GM23338 (cell line): ENCODE measurements at regions not wholly inside any gene's neighbourhood (a gene's known extent, or its start where the extent isn't known, plus 50 kb on each side); places are given as distances from the start of the nearest gene placed in this dataset.

Experiments
- ATAC-seq: fragments of 200-7000 bp; cut with Tn5 transposase; 3 replicates; pipeline ENCODE4 v1.9.1; 2020
- DNase-seq: peaks from one replicate; pipeline ENCODE4 v3.0.0-alpha.2; 2015; ENCODE audit warnings: low spot score
- H2AFZ ChIP-seq: fragments of 200-600 bp; sonication (generic); 2 replicates; pipeline ENCODE4 v1.8.0; 2016; ENCODE audit warnings: antibody characterized with exemption, mild to moderate bottlenecking, moderate library complexity
- H3F3A ChIP-seq: fragments of 200-600 bp; sonication (generic); replicated peaks from 2 replicates; pipeline ENCODE4 v1.8.0; 2017; ENCODE audit warnings: antibody characterized with exemption, mixed run types, low read depth
- H3K27ac ChIP-seq: fragments of 200-600 bp; sonication (generic); 2 replicates; pipeline ENCODE4 v1.6.1; 2016; ENCODE audit warnings: low read depth
- H3K27me3 ChIP-seq: fragments of 200-600 bp; sonication (generic); 2 replicates; pipeline ENCODE4 v1.8.0; 2016; ENCODE audit warnings: mild to moderate bottlenecking, mixed run types, moderate library complexity; ENCODE audit not compliant: insufficient read depth
- H3K36me3 ChIP-seq: fragments of 200-600 bp; sonication (generic); 2 replicates; pipeline ENCODE4 v1.8.0; 2016; ENCODE audit warnings: mild to moderate bottlenecking; ENCODE audit not compliant: insufficient read depth
- H3K4me1 ChIP-seq: fragments of 200-600 bp; sonication (generic); 2 replicates; pipeline ENCODE4 v1.8.0; 2016; ENCODE audit warnings: mild to moderate bottlenecking, moderate library complexity; ENCODE audit not compliant: insufficient read depth
- H3K4me2 ChIP-seq: fragments of 200-600 bp; sonication (generic); 2 replicates; pipeline ENCODE4 v1.7.1; 2017; ENCODE audit warnings: mixed run types
- H3K4me3 ChIP-seq: fragments of 200-600 bp; sonication (generic); 2 replicates; pipeline ENCODE4 v1.6.1; 2016; ENCODE audit warnings: mixed run types
- H3K79me2 ChIP-seq: fragments of 200-600 bp; sonication (generic); replicated peaks from 2 replicates; pipeline ENCODE4 v1.8.0; 2017; ENCODE audit warnings: mild to moderate bottlenecking; ENCODE audit not compliant: insufficient read depth
- H3K9me2 ChIP-seq: fragments of 200-600 bp; sonication (generic); 2 replicates; pipeline ENCODE4 v1.8.0; 2017; ENCODE audit not compliant: insufficient read depth
- H4K20me1 ChIP-seq: fragments of 200-600 bp; sonication (generic); replicated peaks from 2 replicates; pipeline ENCODE4 v1.8.0; 2017; ENCODE audit warnings: mild to moderate bottlenecking; ENCODE audit not compliant: insufficient read depth
- H3K27ac Mint-ChIP-seq: 2 replicates; pipeline ENCODE4 v1.8.0; 2020; ENCODE audit warnings: inconsistent platforms, mild to moderate bottlenecking, moderate library complexity, mixed read lengths
- H3K27me3 Mint-ChIP-seq: 3 replicates; pipeline ENCODE4 v1.8.0; 2022; ENCODE audit warnings: low read depth, mild to moderate bottlenecking, moderate library complexity, mixed read lengths, inconsistent platforms; ENCODE audit not compliant: insufficient read depth, poor library complexity
- H3K36me3 Mint-ChIP-seq: 3 replicates; pipeline ENCODE4 v1.8.0; 2021; ENCODE audit warnings: low read depth, mild to moderate bottlenecking, inconsistent platforms, moderate library complexity, mixed read lengths
- H3K4me1 Mint-ChIP-seq: 3 replicates; pipeline ENCODE4 v1.8.0; 2020; ENCODE audit warnings: mild to moderate bottlenecking, inconsistent platforms, mixed read lengths
- H3K4me3 Mint-ChIP-seq: 3 replicates; pipeline ENCODE4 v1.8.0; 2021; ENCODE audit warnings: moderate library complexity, mild to moderate bottlenecking, inconsistent platforms, mixed read lengths
- H3K9me3 Mint-ChIP-seq: 3 replicates; pipeline ENCODE4 v1.8.0; 2020; ENCODE audit warnings: moderate library complexity, mild to moderate bottlenecking, inconsistent platforms, mixed read lengths
- CREB1 ChIP-seq: fragments of 250-450 bp; sonication (Bioruptor Pico); IDR thresholded peaks from 2 replicates; pipeline ENCODE4 v1.5.0; 2020; ENCODE audit warnings: low read depth, mild to moderate bottlenecking, moderate library complexity
- CTCF ChIP-seq, 2 experiments: fragments of 200-600 bp in 1 of 2; sonication (generic) in 1 of 2; conservative IDR thresholded peaks; 2 replicates each; pipeline versions ENCODE4 v1.5.1 to v1.6.1; 2016 to 2017; ENCODE audit warnings: antibody characterized with exemption in 2 of 2, low read depth in 2 of 2, mild to moderate bottlenecking in 2 of 2, moderate library complexity in 1 of 2
- ETS1 ChIP-seq: IDR thresholded peaks from 2 replicates; pipeline ENCODE4 v1.6.1; 2016; ENCODE audit warnings: antibody characterized with exemption
- EZH2 ChIP-seq: fragments of 200-600 bp; sonication (generic); IDR thresholded peaks from one replicate; pipeline ENCODE4 v1.8.0; 2017; ENCODE audit warnings: antibody characterized with exemption, mild to moderate bottlenecking, low read depth; ENCODE audit not compliant: unreplicated experiment
- EZH2phosphoT487 ChIP-seq: fragments of 200-600 bp; sonication (generic); IDR thresholded peaks from one replicate; pipeline ENCODE4 v1.8.1; 2018; ENCODE audit warnings: antibody characterized with exemption; ENCODE audit not compliant: unreplicated experiment
- JUNB ChIP-seq: IDR thresholded peaks from one replicate; pipeline ENCODE4 v1.6.1; 2016; ENCODE audit warnings: antibody characterized with exemption; ENCODE audit not compliant: unreplicated experiment
- NANOG ChIP-seq: IDR thresholded peaks from 2 replicates; pipeline ENCODE4 v1.6.1; 2016; ENCODE audit warnings: antibody characterized with exemption, borderline replicate concordance
- POLR2AphosphoS5 ChIP-seq: IDR thresholded peaks from 2 replicates; pipeline ENCODE4 v1.6.1; 2016; ENCODE audit warnings: antibody characterized with exemption, low read depth
- REST ChIP-seq: IDR thresholded peaks from one replicate; pipeline ENCODE4 v1.6.1; 2018; ENCODE audit warnings: antibody characterized with exemption; ENCODE audit not compliant: unreplicated experiment
- STAT1 ChIP-seq: IDR thresholded peaks from one replicate; pipeline ENCODE4 v1.6.1; 2016; ENCODE audit warnings: antibody characterized with exemption; ENCODE audit not compliant: unreplicated experiment
- ZNF114 ChIP-seq: fragments of 250-450 bp; sonication (Bioruptor Pico); IDR thresholded peaks from 2 replicates; pipeline ENCODE4 v1.5.0; 2020; ENCODE audit warnings: mild to moderate bottlenecking, moderate library complexity
- ZNF331 ChIP-seq: fragments of 250-450 bp; sonication (Bioruptor Pico); IDR thresholded peaks from 2 replicates; pipeline ENCODE4 v1.5.0; 2020; ENCODE audit warnings: low read depth, mild to moderate bottlenecking, moderate library complexity
- ZNF462 ChIP-seq: fragments of 250-450 bp; sonication (Bioruptor Pico); IDR thresholded peaks from 2 replicates; pipeline ENCODE4 v1.5.0; 2020; ENCODE audit warnings: mild to moderate bottlenecking, moderate library complexity

- H3K4me1 ChIP-seq: no peaks in the 10 kb centered on the region
- H3K4me1 Mint-ChIP-seq: no peaks in the 10 kb centered on the region; the same call in 2 of the 3 replicates
- no peak overlapping the region for H3K4me3 Mint-ChIP-seq
- DNase-seq (no peak), ATAC-seq (no peak)
- no peaks in the 10 kb centered on the region for H3K79me2 ChIP-seq
- peaks cover 2% of the 10 kb centered on the region for H3K27me3 Mint-ChIP-seq
- H3K27me3 ChIP-seq: no peaks in the 10 kb centered on the region
- no peaks in the 10 kb centered on the region for H3K36me3 Mint-ChIP-seq
- no peak overlapping the region for H3K27ac Mint-ChIP-seq
- H3K4me2 ChIP-seq: no peak overlapping the region
- no peak for TF ChIP-seq NANOG
- TF ChIP-seq ETS1: no peak
- no peak for TF ChIP-seq EZH2phosphoT487
- TF ChIP-seq ZNF462: no peak
- no peak for TF ChIP-seq EZH2
- TF ChIP-seq JUNB: no peak
- TF ChIP-seq STAT1: no peak
- no peak for TF ChIP-seq CTCF (conservative IDR thresholded peaks at IDR 0.05; ENCODE audit: low read depth in 2 of 2)
- TF ChIP-seq POLR2AphosphoS5: no peak
- no peak for TF ChIP-seq REST
- TF ChIP-seq CREB1 (CRISPR knock-in tag): no peak
- no peak for TF ChIP-seq ZNF114
- TF ChIP-seq ZNF331 (CRISPR knock-in tag): no peak
- no peaks in the 10 kb centered on the region for H3K36me3 ChIP-seq
- H3K27ac ChIP-seq: no peak overlapping the region
- H3K4me3 ChIP-seq: no peak overlapping the region
- H4K20me1 ChIP-seq: no peaks in the 10 kb centered on the region
- no peaks in the 10 kb centered on the region for H3K9me3 Mint-ChIP-seq
- H3F3A ChIP-seq: no peaks in the 10 kb centered on the region
- H2AFZ ChIP-seq: no peak overlapping the region
- H3K9me2 ChIP-seq: peaks cover 5% of the 10 kb centered on the region; the same call in 1 of the 2 replicates
Measured at GRCh38 chr12:67545298-67545697, 103.2 kb upstream of the DYRK2 start.
